ENCODE measurements at regions not wholly inside any gene's neighbourhood (a gene's known extent, or its start where the extent isn't known, plus 50 kb on each side); places are given as distances from the start of the nearest gene placed in this dataset.
"Not testable (repeated sequence)": the region's sequence is repeated elsewhere in the genome, so short reads cannot be mapped to it uniquely, and the experiment has no call there.

GRCh38 chr4:53841711-53842110, 222.7 kb downstream of the CHIC2 start:
- TF ChIP-seq PAX5 (IDR thresholded peaks at IDR 0.05; ENCODE audit: insufficient read depth, low read length, severe bottlenecking) (no peak), SPI1 (IDR thresholded peaks at IDR 0.05; ENCODE audit: low read depth, low read length) (no peak)
- FAIRE-seq (no peak), DNase-seq (ENCODE audit: insufficient read length, low spot score) (no peak)

- TF ChIP-seq TAF1 (IDR thresholded peaks at IDR 0.05; ENCODE audit: low read depth, low read length) (no peak), PAX5 (IDR thresholded peaks at IDR 0.05; ENCODE audit: insufficient read depth, low read length, severe bottlenecking) (no peak), POLR2AphosphoS5 (IDR thresholded peaks at IDR 0.05; ENCODE audit: low read depth, low read length) (no peak), POU2F2 (IDR thresholded peaks at IDR 0.05; ENCODE audit: low read depth, low read length) (no peak), POLR2A (IDR thresholded peaks at IDR 0.05; ENCODE audit: low read depth, low read length) (no peak), SPI1 (IDR thresholded peaks at IDR 0.05; ENCODE audit: low read depth, low read length) (no peak)
- DNase-seq (ENCODE audit: insufficient read length, low spot score) (no peak), FAIRE-seq (no peak)
Measured at GRCh38 chr4:53840643-53841042, 223.8 kb downstream of the CHIC2 start.

- DNase-seq (ENCODE audit: insufficient read length, low spot score); FAIRE-seq: not testable (repeated sequence)
Measured at GRCh38 chr4:53833302-53834003, 231.0 kb downstream of the CHIC2 start.

GRCh38 chr4:53832549-53832948, 231.9 kb downstream of the CHIC2 start:
- DNase-seq (ENCODE audit: insufficient read length, low spot score) (no peak), FAIRE-seq (no peak)
- no peak for TF ChIP-seq TAF1 (IDR thresholded peaks at IDR 0.05; ENCODE audit: low read depth, low read length)
- no peak for TF ChIP-seq POLR2A (IDR thresholded peaks at IDR 0.05; ENCODE audit: low read depth, low read length)
- TF ChIP-seq SPI1 (IDR thresholded peaks at IDR 0.05; ENCODE audit: low read depth, low read length) = no peak
- no peak for TF ChIP-seq POLR2AphosphoS5 (IDR thresholded peaks at IDR 0.05; ENCODE audit: low read depth, low read length)
- TF ChIP-seq POU2F2 (IDR thresholded peaks at IDR 0.05; ENCODE audit: low read depth, low read length) = no peak
- no peak for TF ChIP-seq PAX5 (IDR thresholded peaks at IDR 0.05; ENCODE audit: insufficient read depth, low read length, severe bottlenecking)

- FAIRE-seq (no peak), DNase-seq (ENCODE audit: insufficient read length, low spot score) (no peak)
- TF ChIP-seq TAF1 (IDR thresholded peaks at IDR 0.05; ENCODE audit: low read depth, low read length) (no peak), POU2F2 (IDR thresholded peaks at IDR 0.05; ENCODE audit: low read depth, low read length) (no peak), PAX5 (IDR thresholded peaks at IDR 0.05; ENCODE audit: insufficient read depth, low read length, severe bottlenecking) (no peak), POLR2AphosphoS5 (IDR thresholded peaks at IDR 0.05; ENCODE audit: low read depth, low read length) (no peak), SPI1 (IDR thresholded peaks at IDR 0.05; ENCODE audit: low read depth, low read length) (no peak), POLR2A (IDR thresholded peaks at IDR 0.05; ENCODE audit: low read depth, low read length) (no peak)
Measured at GRCh38 chr4:53830511-53830910, 233.9 kb downstream of the CHIC2 start.

- DNase-seq (ENCODE audit: insufficient read length, low spot score) (no peak), FAIRE-seq (no peak)
- TF ChIP-seq POLR2A (IDR thresholded peaks at IDR 0.05; ENCODE audit: low read depth, low read length) (no peak), SPI1 (IDR thresholded peaks at IDR 0.05; ENCODE audit: low read depth, low read length) (no peak), TAF1 (IDR thresholded peaks at IDR 0.05; ENCODE audit: low read depth, low read length) (no peak), POLR2AphosphoS5 (IDR thresholded peaks at IDR 0.05; ENCODE audit: low read depth, low read length) (no peak), POU2F2 (IDR thresholded peaks at IDR 0.05; ENCODE audit: low read depth, low read length) (no peak), PAX5 (IDR thresholded peaks at IDR 0.05; ENCODE audit: insufficient read depth, low read length, severe bottlenecking) (no peak)
Measured at GRCh38 chr4:53821179-53821851, 230.0 kb upstream of the LNX1 start.

GRCh38 chr4:53818104-53818503, 226.8 kb upstream of the LNX1 start:
- DNase-seq (ENCODE audit: insufficient read length, low spot score) = no peak
- no peak for FAIRE-seq
- no peak for TF ChIP-seq POLR2A (IDR thresholded peaks at IDR 0.05; ENCODE audit: low read depth, low read length)
- TF ChIP-seq POU2F2 (IDR thresholded peaks at IDR 0.05; ENCODE audit: low read depth, low read length) = no peak
- TF ChIP-seq SPI1 (IDR thresholded peaks at IDR 0.05; ENCODE audit: low read depth, low read length) = no peak
- TF ChIP-seq PAX5 (IDR thresholded peaks at IDR 0.05; ENCODE audit: insufficient read depth, low read length, severe bottlenecking) = no peak
- no peak for TF ChIP-seq TAF1 (IDR thresholded peaks at IDR 0.05; ENCODE audit: low read depth, low read length)
- no peak for TF ChIP-seq POLR2AphosphoS5 (IDR thresholded peaks at IDR 0.05; ENCODE audit: low read depth, low read length)

GRCh38 chr4:53816561-53816960, 225.3 kb upstream of the LNX1 start:
- DNase-seq (ENCODE audit: insufficient read length, low spot score) (no peak), FAIRE-seq (no peak)
- no peak for TF ChIP-seq PAX5 (IDR thresholded peaks at IDR 0.05; ENCODE audit: insufficient read depth, low read length, severe bottlenecking)
- TF ChIP-seq POU2F2 (IDR thresholded peaks at IDR 0.05; ENCODE audit: low read depth, low read length) = no peak
- TF ChIP-seq SPI1 (IDR thresholded peaks at IDR 0.05; ENCODE audit: low read depth, low read length) = no peak
- TF ChIP-seq TAF1 (IDR thresholded peaks at IDR 0.05; ENCODE audit: low read depth, low read length) = no peak
- TF ChIP-seq POLR2A (IDR thresholded peaks at IDR 0.05; ENCODE audit: low read depth, low read length) = no peak
- no peak for TF ChIP-seq POLR2AphosphoS5 (IDR thresholded peaks at IDR 0.05; ENCODE audit: low read depth, low read length)

GRCh38 chr4:53815281-53815680, 224.0 kb upstream of the LNX1 start:
- DNase-seq (ENCODE audit: insufficient read length, low spot score) (no peak), FAIRE-seq (no peak)
- TF ChIP-seq POLR2AphosphoS5 (IDR thresholded peaks at IDR 0.05; ENCODE audit: low read depth, low read length) = no peak
- TF ChIP-seq PAX5 (IDR thresholded peaks at IDR 0.05; ENCODE audit: insufficient read depth, low read length, severe bottlenecking) = no peak
- TF ChIP-seq SPI1 (IDR thresholded peaks at IDR 0.05; ENCODE audit: low read depth, low read length) = no peak
- TF ChIP-seq POLR2A (IDR thresholded peaks at IDR 0.05; ENCODE audit: low read depth, low read length) = no peak
- TF ChIP-seq TAF1 (IDR thresholded peaks at IDR 0.05; ENCODE audit: low read depth, low read length) = no peak
- TF ChIP-seq POU2F2 (IDR thresholded peaks at IDR 0.05; ENCODE audit: low read depth, low read length) = no peak

- TF ChIP-seq PAX5 (IDR thresholded peaks at IDR 0.05; ENCODE audit: insufficient read depth, low read length, severe bottlenecking) = no peak
- no peak for TF ChIP-seq TAF1 (IDR thresholded peaks at IDR 0.05; ENCODE audit: low read depth, low read length)
- FAIRE-seq (no peak), DNase-seq (ENCODE audit: insufficient read length, low spot score) (no peak)
Measured at GRCh38 chr4:53813998-53814397, 222.7 kb upstream of the LNX1 start.
